ENCODE measurements at regions not wholly inside any gene's neighbourhood (a gene's known extent, or its start where the extent isn't known, plus 50 kb on each side); places are given as distances from the start of the nearest gene placed in this dataset.

GRCh38 chr2:215531284-215531683 lies 95.4 kb upstream of the FN1 start:
- TF ChIP-seq, protein P1, sequence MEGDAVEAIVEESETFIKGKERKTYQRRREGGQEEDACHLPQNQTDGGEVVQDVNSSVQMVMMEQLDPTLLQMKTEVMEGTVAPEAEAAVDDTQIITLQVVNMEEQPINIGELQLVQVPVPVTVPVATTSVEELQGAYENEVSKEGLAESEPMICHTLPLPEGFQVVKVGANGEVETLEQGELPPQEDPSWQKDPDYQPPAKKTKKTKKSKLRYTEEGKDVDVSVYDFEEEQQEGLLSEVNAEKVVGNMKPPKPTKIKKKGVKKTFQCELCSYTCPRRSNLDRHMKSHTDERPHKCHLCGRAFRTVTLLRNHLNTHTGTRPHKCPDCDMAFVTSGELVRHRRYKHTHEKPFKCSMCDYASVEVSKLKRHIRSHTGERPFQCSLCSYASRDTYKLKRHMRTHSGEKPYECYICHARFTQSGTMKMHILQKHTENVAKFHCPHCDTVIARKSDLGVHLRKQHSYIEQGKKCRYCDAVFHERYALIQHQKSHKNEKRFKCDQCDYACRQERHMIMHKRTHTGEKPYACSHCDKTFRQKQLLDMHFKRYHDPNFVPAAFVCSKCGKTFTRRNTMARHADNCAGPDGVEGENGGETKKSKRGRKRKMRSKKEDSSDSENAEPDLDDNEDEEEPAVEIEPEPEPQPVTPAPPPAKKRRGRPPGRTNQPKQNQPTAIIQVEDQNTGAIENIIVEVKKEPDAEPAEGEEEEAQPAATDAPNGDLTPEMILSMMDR (IDR thresholded peaks at IDR 0.05), result no peak
- TF ChIP-seq POLR2A (IDR thresholded peaks at IDR 0.05), result no peak
